Endothelial cell of umbilical vein (primary cell): ENCODE measurements at regions not wholly inside any gene's neighbourhood (a gene's known extent, or its start where the extent isn't known, plus 50 kb on each side); places are given as distances from the start of the nearest gene placed in this dataset.

ENCODE experiments used
- BruUV-seq: library from RNA; stranded (reverse); fragments of 400-500 nt; replicated peaks from 2 replicates; lab custom pipeline; 2021; lab: Mats Ljungman, UMichigan
- CTCF ChIA-PET: fragments of 300-600, 350-600 bp; sonication (Branson Sonifier 250); formaldehyde crosslinking; loops from one replicate; lab custom pipeline; 2021; ENCODE audit warnings: antibody characterized with exemption, inconsistent platforms; lab: Charles Lee
- POLR2A ChIA-PET: fragments of 300-600, 350-600 bp; sonication (Branson Sonifier 250); formaldehyde crosslinking; loops from one replicate; lab custom pipeline; 2021; ENCODE audit warnings: antibody characterized with exemption, inconsistent platforms; lab: Charles Lee
- DNase-seq: peaks from one replicate; pipeline ENCODE4 v3.0.0-alpha.2; 2011; ENCODE audit warnings: low read depth, low spot score
- FAIRE-seq: peaks from 2 replicates; lab custom pipeline; 2011; peaks lifted over from hg19 to GRCh38; lab: Jason Lieb, UNC
- H2AFZ ChIP-seq: 2 replicates; pipeline ENCODE4 v1.6.0; 2012; ENCODE audit warnings: low read depth, low read length, control low read depth, inconsistent platforms
- H3K27ac ChIP-seq: 2 replicates; pipeline ENCODE4 v1.5.1; 2011; ENCODE audit warnings: low read depth, mild to moderate bottlenecking, control low read depth, low read length, moderate library complexity; ENCODE audit not compliant: insufficient read depth
- H3K27me3 ChIP-seq, 2 experiments: 2 replicates each; pipeline versions ENCODE4 v1.6.0 to v1.6.1; 2011; ENCODE audit warnings: low read length in 2 of 2, mixed read lengths in 1 of 2; ENCODE audit not compliant: control insufficient read depth in 2 of 2, insufficient read depth in 2 of 2
- H3K36me3 ChIP-seq, 2 experiments: 2 replicates in 1 of 2; 3 replicates in 1 of 2; pipeline ENCODE4 v1.5.1; 2011; ENCODE audit warnings: low read length in 2 of 2, mild to moderate bottlenecking in 1 of 2, moderate library complexity in 1 of 2; ENCODE audit not compliant: control insufficient read depth in 2 of 2, insufficient read depth in 2 of 2; ENCODE audit errors: extremely low read depth in 1 of 2
- H3K4me1 ChIP-seq: 3 replicates; pipeline ENCODE4 v1.5.1; 2011; ENCODE audit warnings: mild to moderate bottlenecking, low read length; ENCODE audit not compliant: control insufficient read depth, insufficient read depth; ENCODE audit errors: extremely low read depth
- H3K4me2 ChIP-seq: 2 replicates; pipeline ENCODE4 v1.6.1; 2011; ENCODE audit warnings: low read length, control low read depth, mixed read lengths; ENCODE audit not compliant: insufficient read depth
- H3K4me3 ChIP-seq, 3 experiments: fragments of 200-600 bp in 1 of 3; sonication (generic), shearing (Covaris generic) in 1 of 3; replicated peaks in 1 of 3; 2 replicates each; pipeline ENCODE4 v1.5.1; 2011 to 2016; ENCODE audit warnings: control low read depth in 3 of 3, low read length in 3 of 3, mild to moderate bottlenecking in 2 of 3, inconsistent platforms in 1 of 3, low read depth in 1 of 3, moderate library complexity in 1 of 3; ENCODE audit not compliant: insufficient read depth in 1 of 3
- H3K79me2 ChIP-seq: 2 replicates; pipeline ENCODE4 v1.6.0; 2012; ENCODE audit warnings: low read length, inconsistent platforms; ENCODE audit not compliant: control insufficient read depth, insufficient read depth
- H3K9ac ChIP-seq: replicated peaks from 2 replicates; pipeline ENCODE3; 2011; ENCODE audit warnings: low read length, control low read depth; ENCODE audit not compliant: insufficient read depth; ENCODE audit errors: extremely low read depth
- H3K9me1 ChIP-seq: replicated peaks from 3 replicates; pipeline ENCODE4 v1.6.0; 2011; ENCODE audit warnings: mild to moderate bottlenecking, low read length; ENCODE audit not compliant: control insufficient read depth, insufficient read depth; ENCODE audit errors: extremely low read depth
- H3K9me3 ChIP-seq: replicated peaks from 2 replicates; pipeline ENCODE4 v1.5.1; 2012; ENCODE audit warnings: low read length, inconsistent platforms; ENCODE audit not compliant: control insufficient read depth, insufficient read depth
- H4K20me1 ChIP-seq: replicated peaks from 2 replicates; pipeline ENCODE3; 2011; ENCODE audit warnings: mild to moderate bottlenecking, low read length; ENCODE audit not compliant: control insufficient read depth, insufficient read depth; ENCODE audit errors: extremely low read depth
- CTCF ChIP-seq, 2 donors: IDR thresholded peaks; 1 replicate in 1 of 2; 2 replicates in 1 of 2; pipeline ENCODE4 v1.5.1; 2011; ENCODE audit warnings: low read length in 2 of 2, mild to moderate bottlenecking in 2 of 2, moderate library complexity in 2 of 2, control low read depth in 1 of 2, inconsistent platforms in 1 of 2, low read depth in 1 of 2; ENCODE audit not compliant: insufficient read depth in 1 of 2; ENCODE audit errors: extremely low read depth in 1 of 2
- EZH2 ChIP-seq: IDR thresholded peaks from 2 replicates; pipeline ENCODE4 v1.6.1; 2012; ENCODE audit warnings: borderline replicate concordance, low read depth, mild to moderate bottlenecking, moderate library complexity, low read length, inconsistent platforms; ENCODE audit not compliant: severe bottlenecking
- FOS ChIP-seq: IDR thresholded peaks from 2 replicates; pipeline ENCODE4 v1.6.1; 2011; ENCODE audit warnings: mild to moderate bottlenecking, low read length, moderate library complexity, borderline replicate concordance; ENCODE audit not compliant: insufficient read depth
- GATA2 ChIP-seq: IDR thresholded peaks from 2 replicates; pipeline ENCODE4 v1.7.0; 2011; ENCODE audit warnings: low read depth, mild to moderate bottlenecking, moderate library complexity, mixed read lengths, low read length; ENCODE audit not compliant: insufficient read length, insufficient read depth
- JUN ChIP-seq: IDR thresholded peaks from 2 replicates; pipeline ENCODE4 v1.6.1; 2011; ENCODE audit warnings: borderline replicate concordance, low read depth; ENCODE audit not compliant: insufficient read length, insufficient read depth
- MYC ChIP-seq: IDR thresholded peaks from one replicate; pipeline ENCODE4 v1.6.1; 2011; ENCODE audit warnings: mild to moderate bottlenecking, low read depth, low read length
- POLR2A ChIP-seq: IDR thresholded peaks from 2 replicates; pipeline ENCODE4 v1.6.1; 2012; ENCODE audit warnings: low read depth, mild to moderate bottlenecking, control low read depth, low read length
- POLR2AphosphoS5 ChIP-seq: IDR thresholded peaks from 2 replicates; pipeline ENCODE4 v1.6.1; 2012; ENCODE audit warnings: low read depth, mild to moderate bottlenecking, control low read depth, low read length, moderate library complexity; ENCODE audit not compliant: insufficient read depth
- dilution Hi-C: fragments of 300-500 bp; cut with MboI; formaldehyde crosslinking; loops from one replicate; pipeline ENCODE4 v1.15.0; 2019; ENCODE audit warnings: low sequenced_read_pairs; ENCODE audit not compliant: extremely low pct_ligation_motif_present
- intact Hi-C: fragments of 100-400 bp; cut with micrococcal nuclease; formaldehyde crosslinking; loops from one replicate; pipeline ENCODE4 v1.10.0; 2022
- TF ChIP-seq, protein P1 (sequence below): IDR thresholded peaks from 2 replicates; pipeline ENCODE4 v1.6.1; 2011; ENCODE audit not compliant: insufficient read depth, insufficient read length

- ChIA-PET CTCF (interaction anchor here (1.5 to 2.9 kb wide), 2 partner anchors 26 to 28 kb away, joined by 3 to 10 read pairs; no protein-coding TSS in a partner anchor), POLR2A (no interaction called here)
- BruUV-seq = no TSS peak
Observed at GRCh38 chr1:181396811-181397210, 86.5 kb upstream of the CACNA1E start.

More at GRCh38 chr1:181396811-181397210, 86.5 kb upstream of the CACNA1E start:
- dilution Hi-C loops (no loop called here), intact Hi-C loops (no loop called here)
- Histone ChIP-seq H3K9me1 (no peaks in the 10 kb centered on the region), H3K36me3 (no peaks in the 10 kb centered on the region), H3K4me3 (no peak overlapping the region), H3K27me3 (no peaks in the 10 kb centered on the region), H3K4me2 (no peak overlapping the region), H4K20me1 (no peaks in the 10 kb centered on the region), H3K9ac (no peak overlapping the region), H2AFZ (no peak overlapping the region), H3K27ac (no peak overlapping the region), H3K79me2 (no peaks in the 10 kb centered on the region), H3K4me1 (no peaks in the 10 kb centered on the region), H3K9me3 (no peaks in the 10 kb centered on the region)
- TF ChIP-seq, protein P1, sequence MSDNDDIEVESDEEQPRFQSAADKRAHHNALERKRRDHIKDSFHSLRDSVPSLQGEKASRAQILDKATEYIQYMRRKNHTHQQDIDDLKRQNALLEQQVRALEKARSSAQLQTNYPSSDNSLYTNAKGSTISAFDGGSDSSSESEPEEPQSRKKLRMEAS = no peak
- no peak for TF ChIP-seq MYC
- TF ChIP-seq CTCF (IDR thresholded peaks at IDR 0.05; ENCODE audit: extremely low read depth in 1 of 2, insufficient read depth in 1 of 2, low read depth in 1 of 2, low read length in 2 of 2) = no peak
- TF ChIP-seq FOS = no peak
- TF ChIP-seq EZH2 = no peak
- no peak for TF ChIP-seq POLR2AphosphoS5
- TF ChIP-seq JUN = no peak
- TF ChIP-seq POLR2A = no peak
- TF ChIP-seq GATA2 = no peak
- no peak for FAIRE-seq
- no peak for DNase-seq
